Fibroblast of peridontal ligament (primary cell): ENCODE measurements at regions not wholly inside any gene's neighbourhood (a gene's known extent, or its start where the extent isn't known, plus 50 kb on each side); places are given as distances from the start of the nearest gene placed in this dataset.
"Not testable (repeated sequence)": the region's sequence is repeated elsewhere in the genome, so short reads cannot be mapped to it uniquely, and the experiment has no call there.

Experiments
- DNase-seq: peaks from one replicate; pipeline ENCODE4 v3.0.0-alpha.2; 2010; ENCODE audit errors: extremely low read depth

DNA sequence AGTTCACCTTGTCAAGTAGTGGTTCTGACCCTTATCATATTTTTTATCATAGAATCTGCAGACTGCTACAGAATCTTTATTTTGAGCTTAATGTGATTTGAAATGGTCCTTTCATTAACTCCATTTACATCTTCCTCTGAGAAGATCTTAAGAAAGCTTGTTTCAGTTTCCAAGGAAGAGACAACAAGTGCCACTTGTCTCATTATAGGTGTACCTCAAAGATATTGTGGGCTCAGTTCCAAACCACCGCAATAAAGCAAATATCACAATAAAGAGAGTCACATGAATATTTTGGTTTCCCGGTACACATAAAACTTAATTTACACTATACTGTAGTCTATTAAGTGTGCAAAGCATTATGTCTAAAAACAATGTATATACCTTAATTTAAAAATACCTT, 66.4 kb upstream of the ATXN1 start:
- DNase-seq = no peak

DNA sequence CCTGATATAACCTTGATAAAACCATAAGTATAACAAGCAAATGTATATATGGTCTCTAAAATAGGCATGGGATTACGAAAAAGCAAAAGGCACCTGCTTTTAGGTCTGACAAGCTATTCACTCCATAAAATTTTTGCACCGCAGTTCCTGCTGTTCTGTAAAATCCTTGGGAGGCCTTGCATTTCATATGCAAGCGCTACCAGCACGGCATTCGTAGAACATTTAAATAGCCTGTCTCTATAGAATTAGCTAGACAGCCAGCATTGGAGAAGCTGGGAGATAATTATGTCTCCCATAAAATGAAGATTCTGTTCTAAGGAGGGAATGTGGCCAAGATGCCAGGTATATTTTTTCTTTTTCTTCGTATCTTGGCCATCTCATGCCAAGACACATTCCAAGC, 64.5 kb upstream of the ATXN1 start:
- DNase-seq = no peak

DNA sequence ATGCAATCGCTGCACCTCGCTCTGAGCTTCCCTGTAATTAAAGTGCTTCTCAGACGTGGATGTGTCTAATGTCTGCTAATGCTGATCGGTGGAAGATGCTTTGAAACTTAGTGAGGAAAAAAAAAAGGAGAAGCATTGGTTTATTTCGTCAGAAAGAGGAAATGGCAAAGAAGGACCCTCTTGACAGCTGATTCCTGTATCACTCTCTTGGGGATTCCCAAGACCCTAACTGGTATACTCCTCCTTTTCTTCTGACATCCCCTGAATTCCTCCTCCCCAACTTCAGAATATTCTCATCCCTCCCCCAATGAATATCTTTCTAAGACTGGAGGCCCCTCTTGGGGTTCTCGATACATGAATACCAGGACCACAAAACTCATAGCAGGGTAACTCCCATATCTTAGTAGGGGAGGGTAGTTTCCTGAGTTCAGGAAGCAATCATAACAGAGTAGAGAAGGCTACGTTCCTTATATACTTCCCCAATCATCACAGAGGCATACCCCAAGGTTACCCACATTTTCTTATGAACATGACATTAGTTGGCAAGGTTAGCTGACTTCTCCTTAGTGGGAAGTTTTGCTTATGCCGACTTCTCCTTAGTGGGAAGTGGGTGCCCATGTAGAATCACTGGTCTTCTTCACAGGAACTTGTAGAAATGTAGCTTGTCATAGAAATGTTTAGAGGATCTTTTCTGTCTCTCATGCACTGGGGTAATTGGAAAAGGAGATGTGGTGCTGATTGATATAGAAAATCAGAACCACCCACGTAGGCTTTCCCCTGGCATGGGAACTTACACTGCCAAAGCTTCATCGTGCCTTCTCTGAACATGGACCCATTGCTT, 63.8 kb upstream of the ATXN1 start:
- DNase-seq = no peak

DNA sequence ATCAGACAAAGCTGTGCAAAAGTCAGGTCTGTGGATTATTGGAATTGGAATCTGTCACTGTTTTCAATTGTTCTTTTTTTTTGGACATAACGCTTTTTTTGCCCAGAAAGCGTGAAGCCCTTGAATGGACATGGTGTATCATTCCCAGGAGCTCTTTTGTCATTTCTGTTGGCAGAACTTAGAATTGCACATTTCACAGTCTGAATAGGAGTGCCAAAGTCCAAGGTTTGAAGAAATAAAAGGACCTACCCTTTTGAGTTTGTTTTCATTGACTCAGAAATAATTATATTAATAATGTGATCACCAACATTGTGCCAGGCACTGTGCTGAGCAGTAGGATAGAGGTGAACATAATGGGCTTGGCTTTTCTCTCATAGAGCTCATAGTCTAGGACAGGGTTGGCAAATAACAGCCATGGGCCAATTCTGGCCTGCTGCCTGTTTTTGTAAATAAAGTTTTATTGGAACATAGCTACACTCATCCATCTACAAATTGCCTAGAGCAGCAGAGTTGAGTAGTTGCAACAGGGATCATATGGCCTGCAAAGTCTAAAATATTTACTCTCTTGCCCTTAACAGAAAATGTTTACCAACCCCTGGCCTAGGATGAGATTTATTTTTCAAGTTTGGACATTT, 62.6 kb upstream of the ATXN1 start:
- no peak for DNase-seq

DNA sequence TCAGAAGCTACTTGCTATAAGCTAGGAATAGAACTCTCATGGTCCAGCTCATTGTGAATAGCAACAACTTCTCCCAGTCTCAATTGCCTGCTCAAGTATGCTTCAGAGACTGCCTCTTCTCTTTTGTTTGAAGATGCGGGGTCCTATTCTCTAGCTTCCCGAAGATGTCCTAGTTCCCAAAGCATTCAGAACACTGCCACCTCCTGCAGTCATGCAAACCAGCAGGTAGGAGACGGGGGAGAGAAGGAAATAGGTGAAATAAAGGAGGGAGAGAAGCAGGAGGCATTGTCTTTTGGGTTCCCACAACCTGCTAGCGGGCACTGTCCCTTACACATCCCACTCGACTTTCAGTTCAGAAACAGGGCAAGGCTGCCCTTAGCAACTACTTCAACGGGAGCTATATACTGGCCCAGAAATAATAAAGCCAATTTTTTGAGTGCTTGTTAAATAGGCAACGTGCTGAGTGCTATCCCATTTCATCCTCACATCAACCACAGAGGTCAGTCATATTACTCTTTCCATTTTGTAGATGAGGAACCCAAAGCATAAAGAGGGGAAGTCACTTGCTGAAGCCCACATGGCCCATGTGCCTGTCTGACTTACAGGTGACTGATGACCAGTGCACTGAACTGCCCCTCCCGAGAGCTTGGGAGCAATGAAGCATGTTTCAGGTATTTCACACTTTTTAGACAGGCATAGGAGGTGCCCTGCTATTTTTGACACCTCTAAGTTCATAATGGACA, 61.9 kb upstream of the ATXN1 start:
- no peak for DNase-seq

DNA sequence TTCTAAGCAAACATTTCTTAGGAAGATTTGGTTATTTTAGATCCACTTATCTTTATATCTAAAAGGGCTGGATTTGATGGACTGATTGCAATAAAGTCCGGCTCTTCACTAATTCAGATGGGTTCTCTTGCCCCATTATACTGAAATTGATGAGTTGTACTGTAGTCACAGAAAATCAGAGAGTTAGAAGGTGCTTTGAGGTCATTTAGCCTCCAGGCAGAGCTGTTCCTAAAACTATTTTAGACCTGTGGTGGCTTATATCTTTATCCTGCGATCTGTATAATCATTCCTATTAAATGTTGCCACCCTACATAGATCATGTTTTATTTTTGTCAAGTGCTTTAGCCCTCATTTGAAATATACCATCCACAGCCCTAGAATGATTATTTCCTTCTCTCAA, 61.3 kb upstream of the ATXN1 start:
- no peak for DNase-seq

DNA sequence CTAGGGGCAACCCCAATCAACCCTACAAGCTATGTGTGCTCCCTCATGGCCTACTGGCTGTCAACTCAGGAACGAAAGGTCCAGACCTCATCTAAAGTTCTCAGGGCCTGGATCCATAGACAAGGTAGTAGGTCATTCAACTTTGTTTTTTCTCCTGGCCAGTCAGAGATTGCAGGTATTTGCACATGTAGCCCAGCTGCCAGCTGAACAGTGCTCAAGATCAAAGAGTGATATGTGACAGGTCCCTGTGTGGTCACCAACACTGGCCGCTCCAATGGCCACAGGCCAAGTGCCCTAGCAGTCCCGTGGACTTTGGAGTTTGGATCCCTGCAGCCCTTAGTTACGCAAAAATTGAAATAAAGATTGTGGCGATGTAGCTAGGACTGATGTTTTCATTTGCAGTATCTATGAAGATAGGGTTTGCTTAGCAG, 60.6 kb upstream of the ATXN1 start:
- no peak for DNase-seq

DNA sequence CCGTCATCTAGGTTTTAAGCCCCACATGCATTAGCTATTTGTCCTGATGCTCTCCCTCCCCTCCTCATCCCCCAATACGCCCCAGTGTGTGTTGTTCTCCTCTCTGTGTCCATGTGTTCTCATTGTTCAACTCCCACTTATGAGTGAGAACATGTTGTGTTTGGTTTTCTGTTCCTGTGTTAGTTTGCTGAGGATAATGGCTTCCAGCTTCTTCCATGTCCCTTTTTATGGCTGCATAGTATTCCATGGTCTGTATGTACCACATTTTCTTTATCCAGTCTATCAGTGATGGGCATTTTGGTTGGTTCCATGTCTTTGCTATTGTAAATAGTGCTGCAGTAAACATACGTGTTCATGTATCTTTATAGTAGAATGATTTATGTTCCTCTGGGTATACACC, 59.0 kb upstream of the ATXN1 start:
- not testable (repeated sequence) for DNase-seq

DNA sequence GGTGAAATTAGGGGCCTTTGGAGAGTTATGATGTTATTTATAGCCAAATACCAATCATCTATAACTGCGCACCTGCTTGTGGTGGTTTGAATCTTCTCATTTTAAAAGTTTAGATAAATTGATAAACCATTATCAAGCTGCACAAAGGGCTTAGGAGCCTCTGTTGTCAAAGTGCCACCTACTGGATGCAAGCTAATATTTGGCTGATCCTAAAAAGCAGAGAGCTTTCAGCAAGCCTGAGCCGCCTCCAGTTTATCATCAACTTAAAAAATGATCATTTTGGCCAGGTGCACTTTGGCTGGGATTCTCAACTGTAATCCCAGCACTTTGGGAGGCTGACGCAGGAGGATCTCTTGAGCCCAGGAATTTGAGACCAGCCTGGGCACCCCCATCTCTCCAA, 58.5 kb upstream of the ATXN1 start:
- DNase-seq = peak; percentile 58

DNA sequence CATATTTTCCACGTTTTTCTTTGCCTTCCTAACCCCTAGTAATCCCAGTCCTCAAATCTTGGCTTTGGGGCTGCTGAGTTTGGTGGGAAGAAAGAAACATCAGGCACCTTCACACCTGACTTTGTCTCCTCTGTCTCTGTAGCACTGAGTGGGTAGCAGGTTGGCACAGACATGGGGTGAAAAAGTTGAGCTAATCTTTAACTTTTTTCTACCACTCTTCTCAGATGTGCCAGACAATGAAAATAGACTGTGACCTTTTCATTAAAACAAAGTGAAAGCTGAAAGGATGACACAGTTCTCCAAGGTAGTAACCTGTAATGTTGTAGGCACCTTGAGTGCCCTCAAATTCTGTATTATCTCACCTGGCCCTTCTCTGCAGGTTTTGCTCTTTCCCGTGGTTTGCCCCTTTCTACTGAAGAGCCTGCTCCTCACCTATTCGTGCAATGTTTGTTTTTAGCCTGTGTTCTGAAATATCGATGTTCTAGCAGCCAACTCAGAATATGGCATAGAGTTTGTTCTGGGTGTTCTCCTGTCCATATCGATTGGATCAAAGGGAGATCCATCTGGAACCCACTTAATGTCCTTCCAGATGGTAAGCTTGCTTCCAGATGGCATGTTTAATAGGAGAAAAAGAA, 57.8 kb upstream of the ATXN1 start:
- DNase-seq = no peak

DNA sequence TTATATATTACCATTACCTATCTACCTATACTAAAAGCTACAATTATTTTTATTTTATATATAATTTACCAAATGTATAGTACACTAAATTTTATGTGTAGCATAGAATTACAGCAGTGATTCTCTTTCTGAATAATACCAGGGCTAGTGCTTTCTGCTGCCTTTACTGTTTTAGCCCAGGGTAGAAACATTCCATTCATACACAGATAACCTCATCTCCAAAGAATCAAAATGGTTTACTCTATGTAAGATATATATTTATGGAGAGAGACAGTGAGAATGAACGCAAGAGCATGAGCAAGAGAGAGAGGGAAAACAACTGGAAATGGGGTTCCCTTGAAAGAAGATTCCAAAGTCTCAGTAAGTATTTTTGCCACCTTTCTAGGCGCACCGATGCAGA, 56.3 kb upstream of the ATXN1 start:
- DNase-seq = no peak

DNA sequence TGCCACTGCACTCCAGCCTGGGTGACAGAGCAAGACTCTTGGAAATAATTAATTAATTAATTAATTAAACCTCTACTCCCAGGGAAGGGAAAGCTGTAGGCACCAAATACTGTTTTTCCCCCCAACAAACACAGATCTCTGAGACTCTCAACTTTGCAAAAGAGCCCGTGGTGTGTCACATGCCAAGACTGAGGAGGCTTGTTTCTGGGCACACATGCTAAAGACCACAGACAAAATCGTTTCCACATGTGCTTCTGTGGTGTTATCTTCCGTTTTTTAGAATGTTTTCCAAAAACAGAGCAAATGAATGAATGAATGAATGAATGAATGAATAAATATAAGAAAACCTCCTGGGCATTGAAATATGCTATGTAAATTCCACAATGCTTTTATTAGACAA, 55.6 kb upstream of the ATXN1 start:
- peak; percentile 67 for DNase-seq

DNA sequence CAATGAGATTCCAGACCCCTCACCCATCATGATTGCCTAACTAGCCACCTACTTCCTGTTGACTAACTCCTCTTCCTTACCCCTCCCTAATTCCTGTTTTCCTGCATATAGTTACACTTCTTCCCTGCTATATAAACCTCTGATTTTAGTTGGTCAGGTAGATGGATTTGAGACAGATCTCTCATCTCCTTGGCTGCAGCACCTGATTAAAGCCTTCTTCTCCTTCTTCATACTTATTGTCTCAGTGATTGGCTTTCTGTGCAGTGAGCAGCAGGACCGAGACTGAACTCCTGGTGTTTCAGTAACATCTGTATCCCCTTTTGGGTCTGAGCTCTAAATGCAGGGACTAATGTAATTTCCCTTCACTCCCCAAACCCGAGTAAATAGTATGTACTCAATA, 51.7 kb upstream of the ATXN1 start:
- DNase-seq = no peak

DNA sequence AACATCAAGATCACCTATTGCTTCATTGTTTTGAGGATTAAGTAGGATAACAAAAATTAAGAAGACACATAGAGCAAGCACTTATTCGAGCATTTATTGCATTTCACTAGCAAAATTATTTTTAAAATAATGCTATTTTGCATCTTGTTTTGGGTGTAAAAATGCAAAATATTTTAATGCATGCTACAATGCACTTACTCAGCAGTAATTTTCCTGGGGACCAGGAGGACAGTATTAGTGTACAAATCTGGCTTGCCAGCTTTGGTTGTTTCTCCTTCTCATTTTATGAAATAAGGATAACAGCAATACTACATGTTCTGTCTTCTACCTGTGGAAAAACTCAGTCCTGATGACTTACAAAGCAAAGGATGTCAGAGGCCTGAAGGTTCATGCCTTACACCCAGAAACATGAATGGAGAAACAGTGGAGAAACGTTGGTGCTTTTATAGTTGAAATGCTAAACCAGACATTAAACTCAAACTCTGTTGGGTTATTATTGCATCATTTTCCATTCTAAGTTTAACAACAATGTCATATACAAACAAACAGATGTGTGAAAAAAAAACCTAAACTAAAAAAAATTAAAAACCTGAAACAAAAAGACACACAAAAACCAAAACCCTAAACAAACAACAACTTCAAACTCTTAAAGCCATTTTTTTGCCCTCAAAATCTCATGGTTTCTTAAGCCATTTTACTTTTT, 50.2 kb upstream of the ATXN1 start:
- DNase-seq = no peak
